AG08395 (cell line): ENCODE measurements at regions not wholly inside any gene's neighbourhood (a gene's known extent, or its start where the extent isn't known, plus 50 kb on each side); places are given as distances from the start of the nearest gene placed in this dataset.
"Not testable (repeated sequence)": the region's sequence is repeated elsewhere in the genome, so short reads cannot be mapped to it uniquely, and the experiment has no call there.

ENCODE experiments used
- DNase-seq: peaks from one replicate; pipeline ENCODE4 v3.0.0; 2012; ENCODE audit warnings: mixed read lengths, low spot score

DNA sequence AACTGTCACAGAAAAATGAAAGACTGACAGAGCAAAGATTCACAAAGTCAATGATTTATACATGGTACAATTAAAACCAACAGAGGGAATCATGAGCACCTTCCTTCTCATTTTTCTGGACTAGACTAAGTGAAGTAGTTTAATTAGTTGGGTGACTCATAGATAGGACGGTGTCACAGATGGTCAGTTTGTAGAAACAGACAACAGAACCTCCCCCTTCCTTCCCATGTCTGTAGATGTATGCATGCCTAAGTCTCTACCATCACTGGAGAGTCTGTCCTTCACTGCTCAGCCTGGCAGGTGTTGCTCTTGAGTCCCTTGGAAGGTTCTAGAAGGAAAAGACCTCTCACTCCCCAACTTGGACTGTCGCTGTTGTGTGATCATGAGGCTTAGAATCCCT lies 75.4 kb upstream of the EEF1E1 start:
- DNase-seq = peak; percentile 25

DNA sequence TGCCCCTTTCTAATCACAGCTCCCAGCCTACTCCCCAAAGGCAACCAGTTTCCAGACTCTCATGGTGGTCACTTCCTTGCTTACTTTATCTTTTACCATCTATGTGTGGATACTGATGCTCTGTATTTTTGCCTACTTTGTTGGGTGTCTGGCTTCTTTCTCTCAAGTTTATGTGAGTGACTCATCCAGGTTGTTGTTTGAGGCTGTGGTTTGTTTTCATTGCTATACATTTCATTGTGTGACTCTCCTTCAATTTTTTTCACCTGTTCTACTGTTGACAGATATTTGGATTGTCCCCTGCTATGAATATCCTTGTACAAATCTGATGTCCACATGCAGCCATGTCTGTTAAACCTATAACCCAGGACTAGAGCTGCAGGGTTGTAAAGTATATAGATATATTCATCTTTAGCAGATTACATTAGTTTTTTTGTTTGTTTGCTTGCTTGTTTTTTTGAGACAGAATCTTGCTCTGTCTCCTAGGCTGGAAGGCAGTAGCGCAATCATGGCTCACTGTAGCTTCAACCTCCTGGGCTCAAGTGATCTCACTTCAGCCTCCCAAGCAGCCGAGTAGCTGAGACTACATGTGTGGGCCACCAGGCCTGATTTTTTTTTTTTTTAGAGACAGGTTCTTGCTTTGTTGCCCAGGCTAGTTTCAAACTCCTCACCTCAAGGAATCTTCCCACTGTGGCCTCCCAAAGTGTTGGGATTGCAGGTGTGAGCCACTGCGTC lies 72.9 kb upstream of the EEF1E1 start:
- no peak for DNase-seq

DNA sequence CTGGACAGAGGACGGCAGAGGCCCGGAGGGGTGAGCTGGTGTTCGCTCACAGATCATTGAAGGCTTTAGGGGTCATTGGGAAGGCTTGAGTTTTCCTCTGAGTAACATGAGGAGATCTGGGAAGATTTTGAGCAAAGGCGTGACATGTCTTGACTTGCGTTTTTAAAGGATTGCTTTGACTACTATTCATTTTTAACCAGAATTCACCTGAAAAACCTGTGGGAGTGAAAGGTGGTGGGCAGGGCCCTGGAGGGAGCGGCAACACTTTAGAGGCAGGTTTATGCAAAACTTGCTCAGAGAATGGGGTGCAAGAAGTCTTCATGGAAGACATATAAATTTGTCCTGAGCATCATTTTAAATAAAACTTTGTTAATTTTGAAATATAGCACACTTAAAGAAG lies 72.2 kb upstream of the EEF1E1 start:
- DNase-seq = no peak

DNA sequence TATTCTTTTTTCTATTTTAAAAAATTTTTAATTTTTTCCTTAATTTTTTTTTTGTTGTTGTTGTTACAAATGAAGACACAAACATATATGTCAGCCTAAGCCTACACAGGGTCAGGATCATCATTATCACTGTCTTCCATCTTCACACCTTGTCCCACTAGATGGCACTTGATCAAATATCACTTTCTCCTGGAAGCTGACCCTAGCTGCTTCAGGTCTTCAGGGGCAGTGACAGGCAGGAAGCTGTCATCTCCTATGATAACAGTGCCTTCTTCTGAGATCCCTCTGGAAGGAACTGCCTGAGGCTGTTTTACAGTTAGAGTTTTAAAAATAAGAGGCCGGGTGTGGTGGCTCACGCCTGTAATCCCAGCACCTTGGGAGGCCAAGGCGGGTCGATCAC lies 70.2 kb upstream of the EEF1E1 start:
- no peak for DNase-seq

DNA sequence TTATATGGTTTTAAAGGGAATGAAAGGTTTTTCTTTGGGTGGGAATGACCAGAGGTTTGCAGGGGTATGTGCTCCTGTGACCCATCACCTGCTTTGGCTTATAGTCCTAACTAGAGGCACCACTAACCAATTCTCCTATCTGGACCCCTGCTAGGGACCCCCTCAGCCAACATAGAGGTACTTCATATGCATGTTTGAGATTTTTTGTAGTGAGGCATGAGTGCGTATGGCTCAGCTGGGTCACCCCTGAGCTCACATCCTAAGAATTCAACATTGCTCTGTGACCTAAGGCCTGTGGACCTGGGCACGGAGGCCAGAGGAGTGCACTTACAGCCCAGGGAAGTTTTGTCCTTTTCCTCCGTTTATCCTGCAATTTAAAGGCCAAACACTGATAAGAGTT lies 68.4 kb upstream of the EEF1E1 start:
- DNase-seq = no peak

DNA sequence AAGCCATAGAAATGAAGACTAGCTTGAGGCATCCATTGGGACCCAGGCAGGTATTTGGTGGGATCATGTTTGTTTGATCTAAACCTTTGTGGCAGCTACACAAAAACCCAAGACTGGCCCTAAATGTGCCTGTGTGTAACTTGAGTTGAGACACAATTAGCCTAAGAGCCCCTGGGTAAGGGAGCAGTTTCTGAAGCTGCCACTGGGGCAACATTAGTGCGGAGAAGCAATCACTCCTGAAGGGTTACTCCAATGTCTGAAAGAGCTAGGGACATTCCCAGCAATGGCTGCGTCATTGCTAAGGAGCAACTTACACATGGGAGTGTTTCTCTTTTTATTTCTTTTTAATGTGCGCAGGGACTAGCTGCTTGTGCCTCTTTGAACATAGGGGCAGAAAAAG lies 67.9 kb upstream of the EEF1E1 start:
- DNase-seq = no peak

DNA sequence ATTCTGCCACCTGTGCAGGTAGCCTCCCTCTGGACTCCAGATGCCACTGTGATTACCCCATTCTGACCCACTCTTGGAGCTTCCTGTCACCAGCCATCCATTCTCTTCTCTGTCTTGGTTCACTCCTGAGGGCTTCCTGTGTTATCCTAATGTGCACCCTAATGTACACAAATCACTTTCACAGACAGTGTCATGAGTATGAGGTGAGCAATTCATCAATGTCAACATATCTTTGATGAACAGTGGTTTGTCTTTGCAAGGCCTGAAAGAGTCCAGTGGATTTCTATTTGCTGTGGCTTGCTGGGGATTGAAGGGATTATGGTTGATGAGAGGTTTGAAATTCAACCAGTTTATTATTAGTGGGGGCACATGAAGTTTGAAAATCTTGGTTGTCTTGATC lies 63.8 kb upstream of the EEF1E1 start:
- no peak for DNase-seq

DNA sequence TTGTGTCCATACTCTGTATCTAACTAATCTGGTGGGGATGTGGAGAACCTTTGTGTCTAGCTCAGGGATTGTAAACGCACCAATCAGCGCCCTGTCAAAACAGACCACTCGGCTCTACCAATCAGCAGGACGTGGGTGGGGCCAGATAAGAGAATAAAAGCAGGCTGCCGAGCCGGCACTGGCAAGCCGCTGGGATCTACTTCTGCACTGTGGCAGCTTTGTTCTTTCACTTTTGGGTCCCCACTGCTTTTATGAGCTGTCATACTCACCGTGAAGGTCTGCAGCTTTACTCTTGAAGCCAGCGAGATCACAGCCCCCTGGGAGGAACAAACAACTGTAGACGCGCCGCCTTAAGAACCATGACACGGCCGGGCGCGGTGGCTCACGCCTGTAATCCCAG lies 62.7 kb upstream of the EEF1E1 start:
- DNase-seq = not testable (repeated sequence)

DNA sequence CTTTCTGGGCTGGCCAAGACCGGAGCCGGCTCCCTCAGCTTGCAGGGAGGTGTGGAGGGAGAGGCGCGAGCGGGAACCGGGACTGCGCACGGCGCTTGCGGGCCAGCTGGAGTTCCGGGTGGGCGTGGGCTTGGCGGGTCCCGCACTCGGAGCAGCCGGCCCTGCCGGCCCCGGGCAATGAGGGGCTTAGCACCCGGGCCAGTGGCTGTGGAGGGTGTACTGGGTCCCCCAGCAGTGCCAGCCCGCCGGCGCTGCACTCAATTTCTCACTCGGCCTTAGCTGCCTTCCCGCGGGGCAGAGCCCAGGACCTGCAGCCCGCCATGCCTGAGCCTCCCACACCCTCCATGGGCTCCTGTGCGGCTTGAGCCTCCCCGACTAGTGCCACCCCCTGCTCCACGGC lies 61.9 kb upstream of the EEF1E1 start:
- not testable (repeated sequence) for DNase-seq

DNA sequence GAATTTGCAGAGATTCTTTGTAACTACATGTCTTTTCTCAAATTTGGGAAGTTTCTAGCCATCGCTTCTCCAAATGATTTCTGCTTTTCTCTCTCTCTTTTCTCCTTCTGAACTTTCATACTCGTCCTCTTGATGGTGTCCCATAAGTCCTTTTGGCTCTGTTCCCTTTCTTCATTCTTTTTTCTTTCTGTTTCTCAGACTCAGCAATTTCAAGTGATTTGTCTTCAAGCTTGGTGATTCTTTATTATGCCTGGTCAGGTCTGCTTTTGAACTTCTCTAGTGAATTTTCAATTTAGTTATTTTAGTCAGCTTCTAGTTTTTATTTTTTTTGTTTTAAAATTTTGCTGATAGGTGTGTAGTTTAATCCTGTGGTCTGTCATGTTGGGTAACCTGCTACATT lies 57.6 kb upstream of the EEF1E1 start:
- no peak for DNase-seq

DNA sequence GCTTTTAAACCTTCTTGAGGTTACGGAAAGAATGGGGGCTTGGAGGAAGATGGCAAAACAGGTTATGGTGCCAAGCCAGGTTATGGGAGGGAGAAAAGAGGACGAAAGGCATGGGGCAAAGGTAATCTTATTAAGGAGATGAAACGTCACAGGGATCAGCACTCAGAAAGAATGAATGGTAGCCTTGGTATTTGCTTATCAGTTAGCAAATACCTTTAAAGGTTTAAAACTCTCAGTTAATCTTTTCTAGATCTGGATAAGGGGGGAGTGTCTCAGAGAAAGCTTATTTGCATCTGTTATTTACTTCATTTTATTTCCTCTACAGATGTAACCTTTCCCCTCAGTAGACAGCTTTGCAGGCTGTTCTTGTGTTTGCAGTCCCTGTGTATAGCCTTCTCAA lies 55.5 kb upstream of the EEF1E1 start:
- DNase-seq = no peak

DNA sequence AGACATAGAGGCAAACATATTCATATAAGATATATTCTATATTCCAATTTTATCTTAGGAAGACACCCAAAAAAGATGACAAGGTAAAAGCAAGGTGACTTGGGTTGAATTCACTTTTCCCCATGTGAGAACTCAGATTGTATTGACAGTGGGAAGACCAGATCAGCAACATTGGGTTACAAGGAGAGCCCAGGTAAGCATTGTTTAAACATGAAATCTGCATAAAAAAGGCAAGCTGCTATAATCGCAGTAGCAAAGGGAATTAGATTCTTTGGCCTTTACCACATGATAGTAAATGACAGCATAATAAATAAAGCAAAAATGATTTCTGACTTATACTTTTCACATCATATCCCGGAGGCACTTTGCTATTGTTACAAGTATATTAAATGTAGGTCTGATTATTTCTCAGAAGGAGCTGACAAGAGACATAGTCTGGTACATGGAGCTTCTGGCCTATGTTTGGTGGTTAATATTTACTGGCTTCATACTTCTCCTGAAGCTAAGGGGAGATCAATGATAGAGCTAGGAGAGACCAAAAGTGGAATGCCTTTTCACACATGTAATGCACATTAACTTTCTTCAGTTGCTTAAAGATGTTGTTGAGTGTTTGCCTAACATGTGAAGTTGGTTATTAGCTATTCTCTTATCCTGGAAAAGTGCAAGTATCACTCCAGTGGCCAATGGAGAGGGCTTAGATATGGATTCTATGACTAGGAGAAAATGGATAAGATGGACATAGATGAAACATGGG lies 53.1 kb upstream of the EEF1E1 start:
- DNase-seq = no peak
